Panc1 (cell line): ENCODE measurements at regions not wholly inside any gene's neighbourhood (a gene's known extent, or its start where the extent isn't known, plus 50 kb on each side); places are given as distances from the start of the nearest gene placed in this dataset.

Experiments used
- ATAC-seq: fragments of 200-7000 bp; cut with Tn5 transposase; 2 replicates; pipeline ENCODE4 v1.9.1; 2020; ENCODE audit warnings: mild to moderate bottlenecking, moderate library complexity
- BruUV-seq: library from RNA; stranded (reverse); fragments of 400-500 nt; replicated peaks from 2 replicates; lab custom pipeline; 2021; lab: Mats Ljungman, UMichigan
- CTCF ChIA-PET: fragments of 300-600 bp; sonication (Branson Sonifier 250); formaldehyde crosslinking; loops from one replicate; lab custom pipeline; 2022; ENCODE audit warnings: antibody characterized with exemption; lab: Charles Lee
- POLR2A ChIA-PET: fragments of 300-600 bp; sonication (Branson Sonifier 250); formaldehyde crosslinking; loops from one replicate; lab custom pipeline; 2022; ENCODE audit warnings: antibody characterized with exemption; lab: Charles Lee
- DNase-seq: peaks from one replicate; pipeline ENCODE4 v3.0.0-alpha.2; 2010; ENCODE audit warnings: low read depth, low spot score
- H3K27ac ChIP-seq: 2 replicates; pipeline ENCODE4 v1.5.1; 2011; ENCODE audit warnings: mild to moderate bottlenecking, low read length, inconsistent platforms
- H3K27me3 ChIP-seq: fragments of 200-500 bp; sonication (Bioruptor generic); 2 replicates; pipeline ENCODE4 v1.6.0; 2014; ENCODE audit warnings: low read length, inconsistent platforms; ENCODE audit not compliant: control insufficient read depth, insufficient read depth
- H3K36me3 ChIP-seq: fragments of 200-500 bp; sonication (Bioruptor generic); 2 replicates; pipeline ENCODE4 v1.5.1; 2014; ENCODE audit warnings: inconsistent platforms, mild to moderate bottlenecking, low read length, moderate library complexity; ENCODE audit not compliant: control insufficient read depth, insufficient read depth
- H3K4me1 ChIP-seq: 2 replicates; pipeline ENCODE4 v1.5.1; 2011; ENCODE audit warnings: inconsistent platforms, mild to moderate bottlenecking, low read length, moderate library complexity; ENCODE audit not compliant: control insufficient read depth, insufficient read depth
- H3K4me3 ChIP-seq, 2 experiments: 2 replicates each; pipeline ENCODE4 v1.5.1; 2011 to 2012; ENCODE audit warnings: low read depth in 2 of 2, low read length in 2 of 2, mild to moderate bottlenecking in 2 of 2, inconsistent platforms in 1 of 2, moderate library complexity in 1 of 2
- H3K9me3 ChIP-seq: fragments of 200-500 bp; sonication (Bioruptor generic); 2 replicates; pipeline ENCODE4 v1.5.1; 2014; ENCODE audit warnings: low read depth, mild to moderate bottlenecking, inconsistent platforms, low read length, moderate library complexity; ENCODE audit not compliant: control insufficient read depth, insufficient read depth
- CTCF ChIP-seq: fragments of 450-650 bp; IDR thresholded peaks from 2 replicates; pipeline ENCODE4 v1.5.1; 2017; ENCODE audit warnings: mild to moderate bottlenecking
- POLR2AphosphoS5 ChIP-seq: IDR thresholded peaks from 2 replicates; pipeline ENCODE4 v1.6.1; 2012; ENCODE audit warnings: mild to moderate bottlenecking, low read depth, low read length, moderate library complexity
- SIN3A ChIP-seq: IDR thresholded peaks from 2 replicates; pipeline ENCODE4 v1.6.1; 2012; ENCODE audit warnings: low read depth, mild to moderate bottlenecking, low read length, moderate library complexity, borderline replicate concordance; ENCODE audit not compliant: insufficient read depth
- TCF7L2 ChIP-seq: IDR thresholded peaks from 2 replicates; pipeline ENCODE4 v1.6.1; 2011; ENCODE audit warnings: mild to moderate bottlenecking, low read depth, low read length, inconsistent platforms
- in situ Hi-C: cut with HindIII; loops from 2 replicates; pipeline ENCODE4 v1.10.0; 2016; ENCODE audit warnings: low sequenced_read_pairs, low pct_unique_long_range_greater_than_20kb
- intact Hi-C: fragments of 100-400 bp; cut with micrococcal nuclease; formaldehyde crosslinking; loops from one replicate; pipeline ENCODE4 v1.10.0; 2022; ENCODE audit not compliant: unreplicated experiment
- TF ChIP-seq, protein P1 (sequence below), 2 experiments: IDR thresholded peaks; 2 replicates each; pipeline ENCODE4 v1.6.1; 2011 to 2012; ENCODE audit warnings: low read depth in 2 of 2, control low read depth in 1 of 2, low read length in 1 of 2, mild to moderate bottlenecking in 1 of 2, moderate library complexity in 1 of 2; ENCODE audit not compliant: insufficient read depth in 1 of 2

DNA sequence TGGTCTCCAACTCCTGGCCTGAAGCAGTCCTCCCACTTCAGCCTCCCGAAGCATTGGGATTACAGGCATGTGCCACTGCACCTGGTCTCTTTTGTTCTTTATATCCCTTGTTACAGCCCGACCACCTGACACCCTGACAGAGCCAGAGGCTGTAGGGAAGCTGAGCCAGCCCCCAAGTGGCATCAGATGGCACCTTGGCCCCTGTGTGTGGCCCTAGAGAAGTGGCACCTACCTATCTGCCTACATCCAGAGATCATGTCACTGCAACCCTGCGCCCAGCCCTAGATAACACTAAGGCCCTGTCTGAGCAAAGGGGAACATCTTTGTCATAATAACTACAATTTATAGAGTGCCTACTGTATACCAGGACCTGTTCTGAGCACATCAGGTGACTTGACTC is 235.0 kb downstream of the AACS start:
- ChIA-PET CTCF (no interaction called here), POLR2A (no interaction called here)
- Histone ChIP-seq H3K27ac (no peak overlapping the region), H3K9me3 (no peaks in the 10 kb centered on the region), H3K4me3 (no peak overlapping the region), H3K4me1 (no peaks in the 10 kb centered on the region), H3K27me3 (peaks cover 7% of the 10 kb centered on the region), H3K36me3 (no peaks in the 10 kb centered on the region)
- in situ Hi-C loops, result no loop called here
- DNase-seq, result no peak
- no peak for TF ChIP-seq POLR2AphosphoS5
- no peak for TF ChIP-seq TCF7L2
- TF ChIP-seq, protein P1, sequence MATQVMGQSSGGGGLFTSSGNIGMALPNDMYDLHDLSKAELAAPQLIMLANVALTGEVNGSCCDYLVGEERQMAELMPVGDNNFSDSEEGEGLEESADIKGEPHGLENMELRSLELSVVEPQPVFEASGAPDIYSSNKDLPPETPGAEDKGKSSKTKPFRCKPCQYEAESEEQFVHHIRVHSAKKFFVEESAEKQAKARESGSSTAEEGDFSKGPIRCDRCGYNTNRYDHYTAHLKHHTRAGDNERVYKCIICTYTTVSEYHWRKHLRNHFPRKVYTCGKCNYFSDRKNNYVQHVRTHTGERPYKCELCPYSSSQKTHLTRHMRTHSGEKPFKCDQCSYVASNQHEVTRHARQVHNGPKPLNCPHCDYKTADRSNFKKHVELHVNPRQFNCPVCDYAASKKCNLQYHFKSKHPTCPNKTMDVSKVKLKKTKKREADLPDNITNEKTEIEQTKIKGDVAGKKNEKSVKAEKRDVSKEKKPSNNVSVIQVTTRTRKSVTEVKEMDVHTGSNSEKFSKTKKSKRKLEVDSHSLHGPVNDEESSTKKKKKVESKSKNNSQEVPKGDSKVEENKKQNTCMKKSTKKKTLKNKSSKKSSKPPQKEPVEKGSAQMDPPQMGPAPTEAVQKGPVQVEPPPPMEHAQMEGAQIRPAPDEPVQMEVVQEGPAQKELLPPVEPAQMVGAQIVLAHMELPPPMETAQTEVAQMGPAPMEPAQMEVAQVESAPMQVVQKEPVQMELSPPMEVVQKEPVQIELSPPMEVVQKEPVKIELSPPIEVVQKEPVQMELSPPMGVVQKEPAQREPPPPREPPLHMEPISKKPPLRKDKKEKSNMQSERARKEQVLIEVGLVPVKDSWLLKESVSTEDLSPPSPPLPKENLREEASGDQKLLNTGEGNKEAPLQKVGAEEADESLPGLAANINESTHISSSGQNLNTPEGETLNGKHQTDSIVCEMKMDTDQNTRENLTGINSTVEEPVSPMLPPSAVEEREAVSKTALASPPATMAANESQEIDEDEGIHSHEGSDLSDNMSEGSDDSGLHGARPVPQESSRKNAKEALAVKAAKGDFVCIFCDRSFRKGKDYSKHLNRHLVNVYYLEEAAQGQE (IDR thresholded peaks at IDR 0.05; ENCODE audit: insufficient read depth in 1 of 2, low read depth in 2 of 2, low read length in 1 of 2), result no peak
- TF ChIP-seq SIN3A, result no peak
- TF ChIP-seq CTCF, result no peak
- ATAC-seq, result no peak
- BruUV-seq, result no TSS peak
- intact Hi-C loops, result no loop called here

- ChIA-PET CTCF (no interaction called here), POLR2A (no interaction called here)
- TF ChIP-seq, protein P1 (IDR thresholded peaks at IDR 0.05; ENCODE audit: insufficient read depth in 1 of 2, low read depth in 2 of 2, low read length in 1 of 2), result no peak
- TF ChIP-seq SIN3A, result no peak
- ATAC-seq (no peak), DNase-seq (no peak)
- Histone ChIP-seq H3K36me3 (no peaks in the 10 kb centered on the region; the same call in 1 of the 2 replicates), H3K27ac (no peak overlapping the region), H3K9me3 (no peaks in the 10 kb centered on the region), H3K4me3 (no peak overlapping the region), H3K27me3 (peaks cover 8% of the 10 kb centered on the region), H3K4me1 (no peaks in the 10 kb centered on the region)
- intact Hi-C loops, result no loop called here
- no TSS peak for BruUV-seq
- in situ Hi-C loops, result no loop called here
These were observed 238.1 kb downstream of the AACS start for GRCh38 chr12:125303337-125303736.
